ENCODE measurements at regions not wholly inside any gene's neighbourhood (a gene's known extent, or its start where the extent isn't known, plus 50 kb on each side); places are given as distances from the start of the nearest gene placed in this dataset.
"Not testable (repeated sequence)": the region's sequence is repeated elsewhere in the genome, so short reads cannot be mapped to it uniquely, and the experiment has no call there.

GRCh38 chr15:62365795-62366442 is 200.8 kb upstream of the C2CD4B start:
- no peak for DNase-seq (ENCODE audit: low read depth in 2 of 2)

- no peak for DNase-seq (ENCODE audit: low read depth in 2 of 2)
These were observed 204.4 kb upstream of the C2CD4B start for GRCh38 chr15:62369454-62369853.

- not testable (repeated sequence) for DNase-seq (ENCODE audit: low read depth in 2 of 2)
These were observed 206.6 kb upstream of the C2CD4B start for GRCh38 chr15:62371683-62372082.

GRCh38 chr15:62377736-62378480 is 212.8 kb upstream of the C2CD4B start:
- DNase-seq (ENCODE audit: low read depth in 2 of 2), result no peak

GRCh38 chr15:62378772-62379498 is 213.8 kb upstream of the C2CD4B start:
- DNase-seq (ENCODE audit: low read depth in 2 of 2), result no peak

GRCh38 chr15:62380011-62380410 is 214.9 kb upstream of the C2CD4B start:
- no peak for DNase-seq (ENCODE audit: low read depth in 2 of 2)

GRCh38 chr15:62382046-62382445 is 217.0 kb upstream of the C2CD4B start:
- no peak for DNase-seq (ENCODE audit: low read depth in 2 of 2)

GRCh38 chr15:62389885-62390790 is 225.1 kb upstream of the C2CD4B start, which contains the start of gene TLN2:
Gene TLN2, plus strand, starts transcription at chr15:62390550.
- DNase-seq (ENCODE audit: low read depth in 2 of 2), result peak; percentile 33 to 62

- peak in 1 of 2 donors; percentile 24 for DNase-seq (ENCODE audit: low read depth in 2 of 2)
These were observed 225.9 kb upstream of the C2CD4B start for GRCh38 chr15:62390791-62391640.

- peak in 1 of 2 donors; percentile 25 for DNase-seq (ENCODE audit: low read depth in 2 of 2)
These were observed 226.7 kb upstream of the C2CD4B start for GRCh38 chr15:62391641-62392262.

- no peak for DNase-seq (ENCODE audit: low read depth in 2 of 2)
These were observed 227.3 kb upstream of the C2CD4B start for GRCh38 chr15:62392376-62392775.

- no peak for DNase-seq (ENCODE audit: low read depth in 2 of 2)
These were observed 228.1 kb upstream of the C2CD4B start for GRCh38 chr15:62393196-62393595.

- no peak for DNase-seq (ENCODE audit: low read depth in 2 of 2)
These were observed 229.0 kb upstream of the C2CD4B start for GRCh38 chr15:62394079-62394478.

- DNase-seq (ENCODE audit: low read depth in 2 of 2), result no peak
These were observed 235.7 kb upstream of the C2CD4B start for GRCh38 chr15:62400778-62401177.

- no peak for DNase-seq (ENCODE audit: low read depth in 2 of 2)
These were observed 237.6 kb upstream of the C2CD4B start for GRCh38 chr15:62402687-62403086.

- no peak for DNase-seq (ENCODE audit: low read depth in 2 of 2)
These were observed 238.2 kb upstream of the C2CD4B start for GRCh38 chr15:62403164-62403809.

GRCh38 chr15:62404194-62404985 is 239.3 kb upstream of the C2CD4B start:
- no peak for DNase-seq (ENCODE audit: low read depth in 2 of 2)

GRCh38 chr15:62406305-62406891 is 241.3 kb upstream of the C2CD4B start:
- DNase-seq (ENCODE audit: low read depth in 2 of 2), result no peak
